GM18909 (cell line): ENCODE measurements at regions not wholly inside any gene's neighbourhood (a gene's known extent, or its start where the extent isn't known, plus 50 kb on each side); places are given as distances from the start of the nearest gene placed in this dataset.

ENCODE experiments used
- ATAC-seq: cut with Tn5 transposase; IDR thresholded peaks from one replicate; pipeline ENCODE4 v1.9.1; 2021; ENCODE audit warnings: mild to moderate bottlenecking; ENCODE audit not compliant: unreplicated experiment, poor library complexity

DNA sequence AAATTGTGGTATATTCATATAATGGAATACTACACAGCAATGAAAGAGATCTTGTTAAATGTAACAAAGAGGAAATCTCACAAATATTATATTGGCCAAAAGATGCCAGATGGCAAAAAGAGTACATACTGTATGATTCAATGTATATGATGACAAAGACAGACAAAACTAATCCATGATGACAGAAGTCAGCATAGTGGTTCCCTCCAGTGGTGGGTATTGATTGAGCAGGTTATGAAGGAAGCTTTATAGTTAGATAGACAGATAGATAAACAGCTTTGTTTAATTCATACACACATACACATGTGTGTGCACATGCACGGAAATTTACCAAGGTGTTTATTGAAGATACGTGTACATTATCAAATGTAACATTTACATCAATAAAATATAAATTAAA, 74.4 kb upstream of the SMIM36 start:
- no peak for ATAC-seq

DNA sequence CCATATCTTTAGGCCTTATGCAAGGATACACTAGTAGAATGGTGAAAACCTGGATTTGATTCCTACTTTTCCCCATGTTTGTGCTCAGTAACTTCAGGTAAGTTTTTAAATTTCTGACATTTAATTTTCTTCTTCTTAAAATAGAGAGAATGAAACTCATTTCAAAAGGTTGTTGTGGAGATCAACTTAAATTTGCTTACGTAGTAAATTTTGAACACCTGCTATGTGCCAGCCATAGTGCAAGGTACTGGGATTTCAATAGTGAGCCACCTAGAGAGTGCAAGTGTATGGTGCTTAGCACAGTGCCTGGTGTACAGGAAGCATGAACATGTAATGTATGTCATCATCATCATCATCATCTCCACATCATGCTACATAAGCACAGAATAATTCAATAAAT, 73.6 kb upstream of the SMIM36 start:
- ATAC-seq: no peak

DNA sequence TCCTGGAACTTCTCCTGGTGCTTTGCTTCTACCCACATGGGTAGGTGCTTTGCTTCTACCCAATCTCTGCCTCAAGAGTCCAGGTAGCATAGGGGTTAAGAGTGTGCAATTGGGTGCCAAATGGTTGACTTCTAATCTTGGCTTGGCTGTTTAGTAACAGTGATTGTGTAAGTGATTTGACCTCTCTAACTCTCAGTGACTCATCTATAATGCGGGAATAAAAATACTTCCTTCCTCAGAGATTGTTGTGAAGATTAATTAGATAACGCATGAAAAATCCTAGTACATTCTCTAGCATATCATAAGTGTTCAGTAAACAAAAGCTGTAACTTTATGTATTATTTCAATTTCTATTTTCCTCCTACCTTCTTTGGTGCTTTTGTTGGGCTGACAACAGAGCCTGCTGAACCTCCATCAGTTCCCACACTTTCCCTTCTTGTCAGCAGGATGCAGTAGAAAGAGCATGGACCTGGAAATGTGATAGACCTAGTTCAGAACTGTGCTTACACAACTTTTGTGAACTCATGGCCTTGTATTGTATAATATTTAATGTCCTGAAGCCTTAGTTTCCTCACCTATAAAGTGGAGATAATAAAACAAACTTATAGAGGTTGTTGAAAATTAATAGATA, 72.9 kb upstream of the SMIM36 start:
- no peak for ATAC-seq

DNA sequence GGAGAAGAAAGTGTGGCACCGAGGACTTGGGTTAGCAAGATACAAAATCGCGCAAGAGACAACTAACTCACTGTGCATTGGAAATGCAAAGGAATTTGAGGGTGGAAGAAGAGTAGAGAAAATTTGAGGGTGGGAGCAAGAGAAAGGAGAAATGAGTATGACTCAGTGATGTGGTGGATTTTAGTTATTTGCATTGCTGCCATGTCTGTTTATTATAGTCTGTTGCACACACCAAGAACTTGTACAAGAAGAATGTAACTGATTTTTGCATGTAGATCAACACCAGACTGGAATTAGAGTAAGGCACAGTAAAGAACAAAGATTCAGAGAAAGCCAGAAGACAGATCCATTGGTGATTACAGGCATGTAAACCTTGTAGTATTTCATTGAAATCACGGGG, 71.6 kb upstream of the SMIM36 start:
- no peak for ATAC-seq

GRCh38 chr17:55580596-55581133, 69.4 kb upstream of the SMIM36 start:
- peak; percentile 56 for ATAC-seq

GRCh38 chr17:55577687-55578086, 66.4 kb upstream of the SMIM36 start:
- ATAC-seq: peak; percentile 25

DNA sequence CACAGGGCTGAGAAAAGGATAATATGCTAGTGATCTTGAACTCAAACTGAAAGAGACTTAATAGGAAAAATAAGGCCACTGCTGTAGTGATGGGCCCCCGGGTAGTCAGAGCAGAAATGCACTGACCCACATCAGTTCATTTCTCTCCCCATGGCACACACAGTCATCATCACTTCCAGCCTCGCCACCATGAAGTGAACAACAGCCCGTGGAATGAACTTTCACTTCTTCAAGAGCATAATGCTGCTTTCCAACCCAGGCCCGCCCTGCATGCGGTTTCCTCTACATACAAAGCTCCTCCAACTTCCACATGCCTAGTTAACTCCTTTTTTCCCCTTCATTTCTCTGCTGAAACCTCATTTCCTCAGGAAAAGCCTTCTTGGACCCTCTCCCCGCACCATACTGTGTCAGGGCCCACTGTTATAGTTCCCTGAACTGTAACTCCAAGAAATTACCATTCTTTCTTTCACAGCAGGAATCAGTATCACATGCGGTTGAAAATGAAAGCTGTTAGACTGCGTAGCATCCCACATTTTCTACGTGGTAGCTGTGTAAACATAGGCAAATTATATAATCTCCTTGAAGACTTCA, 65.8 kb upstream of the SMIM36 start:
- ATAC-seq: peak; percentile 82

GRCh38 chr17:55576237-55576995, 65.2 kb upstream of the SMIM36 start:
- ATAC-seq: peak; percentile 26

DNA sequence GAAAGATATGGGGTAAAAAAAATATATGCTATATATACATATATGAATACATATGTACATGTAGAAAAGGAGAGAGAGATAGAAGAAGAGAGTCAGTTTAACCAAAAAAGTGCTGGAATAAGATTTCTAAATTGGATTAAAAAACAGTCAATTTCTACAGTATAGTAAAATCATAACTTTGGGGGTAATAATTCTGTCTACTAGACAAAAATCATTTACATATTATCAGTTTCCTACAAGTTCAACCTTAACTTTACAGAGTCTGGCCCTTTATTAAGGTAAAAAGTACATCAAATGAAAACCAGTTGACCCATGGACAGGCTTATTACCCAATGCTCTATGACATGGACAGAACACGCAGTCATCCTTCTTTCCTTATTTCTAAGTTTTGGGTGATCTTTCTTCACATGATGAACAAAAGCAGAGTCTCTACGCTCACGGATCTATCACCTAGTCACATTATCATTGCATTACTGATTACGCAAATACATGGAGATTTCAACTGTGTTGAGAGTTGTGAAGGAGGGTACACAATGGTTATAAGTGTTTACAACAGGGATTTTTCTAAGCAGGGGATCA, 63.9 kb upstream of the SMIM36 start:
- ATAC-seq: no peak

DNA sequence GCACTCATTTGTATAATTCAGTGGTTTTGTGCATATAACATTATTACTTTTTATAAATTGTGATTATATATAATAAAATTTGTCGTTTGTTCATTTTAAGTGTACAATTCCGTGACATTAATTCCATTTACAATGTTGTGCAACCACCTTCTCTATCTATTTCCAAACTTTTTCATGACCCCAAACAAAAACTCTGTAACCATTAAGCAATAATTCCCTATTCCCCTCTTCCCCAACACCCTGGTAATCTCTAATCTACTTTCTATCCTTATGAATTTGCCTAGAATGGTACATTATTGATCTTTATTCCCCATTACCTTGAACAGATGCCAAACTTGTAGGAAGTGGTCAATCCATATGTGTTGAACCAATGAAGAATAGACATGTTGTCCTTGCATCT, 61.3 kb upstream of the SMIM36 start:
- no peak for ATAC-seq

DNA sequence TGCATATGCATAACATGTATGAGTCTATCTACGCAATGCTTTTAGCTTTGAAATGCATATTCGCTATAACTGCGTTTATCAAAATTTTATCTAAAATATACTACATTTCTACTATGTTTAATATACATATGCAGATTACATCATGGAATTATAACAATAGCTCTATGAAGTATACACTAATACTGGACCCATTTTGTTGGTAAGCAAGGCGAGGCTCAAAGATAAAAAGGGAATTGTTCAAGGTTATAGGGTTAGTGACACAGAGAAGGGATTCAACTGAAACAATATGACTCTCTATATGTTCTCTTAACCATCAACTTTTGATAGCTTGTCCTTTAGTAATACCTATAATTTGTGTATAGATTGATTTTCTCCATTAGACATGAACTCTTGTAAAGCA, 60.9 kb upstream of the SMIM36 start:
- ATAC-seq: no peak

- ATAC-seq: no peak
Observed at GRCh38 chr17:55571095-55571494, 59.8 kb upstream of the SMIM36 start.

- ATAC-seq: no peak
Observed at GRCh38 chr17:55570391-55570790, 59.1 kb upstream of the SMIM36 start.

DNA sequence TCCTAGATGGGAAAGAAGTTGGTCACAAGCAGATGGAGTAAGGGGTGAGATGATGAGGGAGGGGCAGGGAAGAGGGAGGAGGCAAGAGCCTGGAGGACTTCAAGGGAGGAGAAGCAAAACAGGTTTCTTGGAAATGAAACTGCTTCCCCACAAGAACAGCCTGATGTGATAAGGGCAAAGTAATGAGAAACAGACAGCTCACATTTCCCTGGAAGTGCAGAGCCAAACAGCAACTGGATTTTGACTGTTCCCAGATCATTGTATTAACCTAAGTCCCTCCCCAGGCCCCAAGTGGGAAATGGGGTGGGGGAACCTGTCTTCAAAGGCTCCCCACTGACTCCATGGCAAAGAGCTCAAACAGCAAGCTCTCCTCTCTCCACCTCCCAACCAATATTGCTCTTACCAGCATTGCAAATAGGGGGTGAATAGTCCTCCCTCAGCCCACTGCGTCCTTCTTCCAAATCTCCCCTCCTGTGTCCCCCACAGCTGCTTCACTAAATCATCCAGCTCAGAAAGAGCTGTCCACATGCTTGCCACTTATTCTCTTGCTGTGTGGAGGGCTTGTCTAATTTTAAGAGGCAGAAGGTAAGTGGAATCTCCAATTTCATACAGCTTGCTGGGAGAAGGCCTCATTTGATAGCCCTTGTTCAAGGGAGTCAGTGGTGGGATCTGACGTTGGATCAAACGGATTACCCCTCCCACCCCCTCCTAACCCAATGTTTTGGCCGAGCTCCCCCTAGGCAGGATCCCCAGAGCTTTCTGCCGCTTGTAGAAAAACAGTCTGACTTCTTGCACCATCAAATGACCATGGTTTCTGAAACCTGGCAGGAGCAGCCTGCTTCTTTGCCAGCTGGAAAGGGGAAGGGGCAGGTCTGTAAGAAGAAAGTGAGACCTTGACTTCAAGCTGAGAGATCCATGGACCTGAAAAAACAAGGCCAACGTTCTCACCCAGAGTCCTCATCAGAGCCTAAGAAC, 56.3 kb upstream of the SMIM36 start:
- ATAC-seq: no peak

- no peak for ATAC-seq
Observed at GRCh38 chr17:55564081-55564480, 52.8 kb upstream of the SMIM36 start.

DNA sequence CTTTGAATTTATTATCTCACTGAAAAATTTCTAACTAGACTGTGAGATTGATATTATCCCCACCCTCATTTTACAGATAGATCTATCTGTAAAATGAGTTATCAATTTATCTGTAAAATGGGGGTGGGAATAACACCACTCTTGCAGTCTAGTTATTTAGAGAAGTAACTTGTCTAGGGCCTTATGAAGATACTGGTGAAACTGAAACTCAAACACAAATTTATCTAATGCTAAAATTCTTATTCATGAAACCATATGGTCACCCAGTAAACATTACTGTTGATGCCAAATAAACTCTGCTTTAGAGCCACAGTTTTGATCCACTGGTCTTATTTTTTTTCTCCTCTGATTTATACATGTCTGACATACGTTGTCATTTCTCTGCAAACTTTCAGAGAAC, 52.1 kb upstream of the SMIM36 start:
- no peak for ATAC-seq

- no peak for ATAC-seq
Observed at GRCh38 chr17:55561973-55562495, 50.8 kb upstream of the SMIM36 start.

GRCh38 chr17:55561316-55561972, 50.2 kb upstream of the SMIM36 start:
- no peak for ATAC-seq
